SU-DHL-6 (cell line): ENCODE measurements at regions not wholly inside any gene's neighbourhood (a gene's known extent, or its start where the extent isn't known, plus 50 kb on each side); places are given as distances from the start of the nearest gene placed in this dataset.

Source experiments
- EZH2phosphoT487 ChIP-seq: fragments of 200-600 bp; sonication (generic), shearing (Covaris generic); conservative IDR thresholded peaks from 2 replicates; pipeline ENCODE4 v1.6.1; 2018; ENCODE audit warnings: mild to moderate bottlenecking, antibody characterized with exemption, low read length, moderate library complexity, mixed read lengths
- TF ChIP-seq, protein P1 (sequence below): fragments of 200-600 bp; sonication (generic); IDR thresholded peaks from one replicate; pipeline ENCODE4 v1.5.1; 2017; ENCODE audit warnings: antibody characterized with exemption, mild to moderate bottlenecking, low read length, moderate library complexity; ENCODE audit not compliant: insufficient read depth, poor library complexity, severe bottlenecking

DNA sequence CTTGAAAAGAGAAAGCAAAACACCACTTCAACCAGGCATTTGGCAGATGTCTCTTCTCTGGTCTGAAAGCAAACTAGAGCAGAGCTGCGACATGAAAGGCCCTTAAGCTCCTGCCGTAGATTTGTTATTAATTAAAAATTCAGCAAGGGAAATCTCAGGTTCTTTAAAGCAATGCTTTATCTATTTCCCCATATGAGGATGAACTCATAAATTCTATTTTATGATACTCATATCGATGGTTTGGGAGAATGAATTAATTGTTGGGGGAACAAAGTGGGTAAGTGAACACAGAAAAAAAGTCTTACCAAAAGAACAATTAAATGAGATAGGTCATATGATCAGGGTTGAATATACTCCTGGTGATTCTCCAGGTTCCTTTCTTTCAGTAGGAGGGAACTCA is 464.7 kb upstream of the SLC35B3 start:
- TF ChIP-seq, protein P1, sequence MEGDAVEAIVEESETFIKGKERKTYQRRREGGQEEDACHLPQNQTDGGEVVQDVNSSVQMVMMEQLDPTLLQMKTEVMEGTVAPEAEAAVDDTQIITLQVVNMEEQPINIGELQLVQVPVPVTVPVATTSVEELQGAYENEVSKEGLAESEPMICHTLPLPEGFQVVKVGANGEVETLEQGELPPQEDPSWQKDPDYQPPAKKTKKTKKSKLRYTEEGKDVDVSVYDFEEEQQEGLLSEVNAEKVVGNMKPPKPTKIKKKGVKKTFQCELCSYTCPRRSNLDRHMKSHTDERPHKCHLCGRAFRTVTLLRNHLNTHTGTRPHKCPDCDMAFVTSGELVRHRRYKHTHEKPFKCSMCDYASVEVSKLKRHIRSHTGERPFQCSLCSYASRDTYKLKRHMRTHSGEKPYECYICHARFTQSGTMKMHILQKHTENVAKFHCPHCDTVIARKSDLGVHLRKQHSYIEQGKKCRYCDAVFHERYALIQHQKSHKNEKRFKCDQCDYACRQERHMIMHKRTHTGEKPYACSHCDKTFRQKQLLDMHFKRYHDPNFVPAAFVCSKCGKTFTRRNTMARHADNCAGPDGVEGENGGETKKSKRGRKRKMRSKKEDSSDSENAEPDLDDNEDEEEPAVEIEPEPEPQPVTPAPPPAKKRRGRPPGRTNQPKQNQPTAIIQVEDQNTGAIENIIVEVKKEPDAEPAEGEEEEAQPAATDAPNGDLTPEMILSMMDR, result no peak
- no peak for TF ChIP-seq EZH2phosphoT487
